Vagina (tissue), 2 donors: ENCODE measurements at regions not wholly inside any gene's neighbourhood (a gene's known extent, or its start where the extent isn't known, plus 50 kb on each side); places are given as distances from the start of the nearest gene placed in this dataset.

Experiments
- DNase-seq, 2 donors: peaks; one replicate each; pipeline ENCODE4 v3.0.0-alpha.2; 2017; ENCODE audit errors: extremely low spot score in 2 of 2
- H3K27ac ChIP-seq: fragments of 200-600 bp; sonication (generic); one replicate; pipeline ENCODE4 v1.5.1; 2019
- H3K27me3 ChIP-seq: fragments of 200-600 bp; sonication (generic); one replicate; pipeline ENCODE4 v1.5.1; 2019
- H3K36me3 ChIP-seq, 2 donors: fragments of 200-600 bp; sonication (generic); one replicate each; pipeline ENCODE4 v1.5.1; 2017 to 2019
- H3K4me1 ChIP-seq: fragments of 200-600 bp; sonication (generic); one replicate; pipeline ENCODE4 v1.5.1; 2019
- H3K4me3 ChIP-seq, 2 donors: fragments of 200-600 bp; sonication (generic); 1 replicate in 1 of 2; 2 replicates in 1 of 2; pipeline ENCODE4 v1.5.1; 2016 to 2019
- H3K9me3 ChIP-seq: fragments of 200-600 bp; sonication (generic); one replicate; pipeline ENCODE4 v1.5.1; 2019
- CTCF ChIP-seq, 3 experiments: fragments of 450-650 bp in 2 of 3; fragments of 200-600 bp in 1 of 3; sonication (generic) in 1 of 3; IDR thresholded peaks; one replicate each; pipeline ENCODE4 v1.5.1; 2017 to 2019; ENCODE audit warnings: antibody characterized with exemption in 3 of 3, mild to moderate bottlenecking in 2 of 3, moderate library complexity in 2 of 3
- POLR2A ChIP-seq, 2 donors: fragments of 450-650 bp; IDR thresholded peaks; one replicate each; pipeline ENCODE4 v1.6.1; 2017; ENCODE audit warnings: antibody characterized with exemption in 2 of 2, mild to moderate bottlenecking in 2 of 2, moderate library complexity in 2 of 2
- POLR2AphosphoS5 ChIP-seq, 2 donors: sonication (generic); formaldehyde crosslinking; IDR thresholded peaks; one replicate each; pipeline ENCODE4 v1.9.0; 2017; ENCODE audit warnings: antibody characterized with exemption in 2 of 2, mild to moderate bottlenecking in 2 of 2, low read depth in 1 of 2; ENCODE audit not compliant: insufficient read depth in 1 of 2
- intact Hi-C: fragments of 100-400 bp; cut with DNase I; formaldehyde crosslinking; loops from one replicate; pipeline ENCODE4 v1.15.1; 2023

- H3K27ac ChIP-seq = no peak overlapping the region
- intact Hi-C loops = no loop called here
- H3K27me3 ChIP-seq = no peaks in the 10 kb centered on the region
- no peak for TF ChIP-seq POLR2A (IDR thresholded peaks at IDR 0.05)
- no peak for TF ChIP-seq POLR2AphosphoS5 (IDR thresholded peaks at IDR 0.05; ENCODE audit: insufficient read depth in 1 of 2, low read depth in 1 of 2)
- no peak for TF ChIP-seq CTCF (IDR thresholded peaks at IDR 0.05)
- DNase-seq = no peak
- H3K36me3 ChIP-seq = no peaks in the 10 kb centered on the region
- H3K4me1 ChIP-seq = no peaks in the 10 kb centered on the region
- no peak overlapping the region for H3K4me3 ChIP-seq
- no peaks in the 10 kb centered on the region for H3K9me3 ChIP-seq
Observed at GRCh38 chr2:8352989-8353388, 328.9 kb upstream of the ID2 start.

- H3K27ac ChIP-seq = no peak overlapping the region
- DNase-seq = no peak
- H3K9me3 ChIP-seq = no peaks in the 10 kb centered on the region
- no peaks in the 10 kb centered on the region for H3K36me3 ChIP-seq
- no peak for TF ChIP-seq POLR2AphosphoS5 (IDR thresholded peaks at IDR 0.05; ENCODE audit: insufficient read depth in 1 of 2, low read depth in 1 of 2)
- no peak for TF ChIP-seq CTCF (IDR thresholded peaks at IDR 0.05)
- H3K27me3 ChIP-seq = no peaks in the 10 kb centered on the region
- intact Hi-C loops = no loop called here
- no peak overlapping the region for H3K4me3 ChIP-seq
- H3K4me1 ChIP-seq = no peaks in the 10 kb centered on the region
Observed at GRCh38 chr2:8355102-8355859, 326.6 kb upstream of the ID2 start.

GRCh38 chr2:8357738-8358518, 323.9 kb upstream of the ID2 start:
- Histone ChIP-seq H3K9me3 (no peaks in the 10 kb centered on the region), H3K4me1 (no peaks in the 10 kb centered on the region), H3K36me3 (no peaks in the 10 kb centered on the region), H3K27me3 (no peaks in the 10 kb centered on the region), H3K27ac (no peak overlapping the region), H3K4me3 (no peak overlapping the region)
- peak in 1 of 2 donors; percentile 11 for DNase-seq
- intact Hi-C loops = no loop called here
- TF ChIP-seq POLR2A (IDR thresholded peaks at IDR 0.05) = no peak
- no peak for TF ChIP-seq POLR2AphosphoS5 (IDR thresholded peaks at IDR 0.05; ENCODE audit: insufficient read depth in 1 of 2, low read depth in 1 of 2)
- no peak for TF ChIP-seq CTCF (IDR thresholded peaks at IDR 0.05)

- DNase-seq = peak in 1 of 2 donors; percentile 52
- no peaks in the 10 kb centered on the region for H3K4me1 ChIP-seq
Observed at GRCh38 chr2:8361930-8362329, 319.9 kb upstream of the ID2 start.

More at GRCh38 chr2:8361930-8362329, 319.9 kb upstream of the ID2 start:
- TF ChIP-seq POLR2A (IDR thresholded peaks at IDR 0.05) = no peak
- no peak for TF ChIP-seq CTCF (IDR thresholded peaks at IDR 0.05)
- TF ChIP-seq POLR2AphosphoS5 (IDR thresholded peaks at IDR 0.05; ENCODE audit: insufficient read depth in 1 of 2, low read depth in 1 of 2) = no peak
- Histone ChIP-seq H3K4me3 (no peak overlapping the region), H3K27me3 (no peaks in the 10 kb centered on the region), H3K27ac (no peak overlapping the region), H3K9me3 (no peaks in the 10 kb centered on the region), H3K36me3 (no peaks in the 10 kb centered on the region)
- intact Hi-C loops = no loop called here
